Left lung (tissue), 4 donors: ENCODE measurements at regions not wholly inside any gene's neighbourhood (a gene's known extent, or its start where the extent isn't known, plus 50 kb on each side); places are given as distances from the start of the nearest gene placed in this dataset.

Experiments used
- ATAC-seq: fragments of 200-7000 bp; cut with Tn5 transposase; one replicate; pipeline ENCODE4 v1.9.1; 2020; ENCODE audit warnings: moderate library complexity
- DNase-seq, 4 donors: peaks; one replicate each; pipeline ENCODE4 v3.0.0-alpha.2; 2013 to 2020
- H3K27ac ChIP-seq, 2 donors: fragments of 200-600 bp; sonication (generic) in 1 of 2; one replicate each; pipeline versions ENCODE4 v1.5.0 to v1.8.0; 2020 to 2021
- H3K27me3 ChIP-seq, 2 donors: fragments of 200-600 bp; sonication (generic) in 1 of 2; one replicate each; pipeline versions ENCODE4 v1.5.0 to v1.8.0; 2020 to 2021
- H3K36me3 ChIP-seq, 2 donors: fragments of 200-600 bp; sonication (generic) in 1 of 2; one replicate each; pipeline versions ENCODE4 v1.5.0 to v1.8.0; 2020 to 2021
- H3K4me1 ChIP-seq, 2 donors: fragments of 200-600 bp; one replicate each; pipeline ENCODE4 v1.8.0; 2021
- H3K4me3 ChIP-seq, 2 donors: fragments of 200-600 bp; sonication (generic) in 1 of 2; one replicate each; pipeline versions ENCODE4 v1.5.0 to v1.8.0; 2020 to 2021; ENCODE audit warnings: mild to moderate bottlenecking in 1 of 2
- H3K9me3 ChIP-seq, 2 donors: fragments of 200-600 bp; sonication (generic) in 1 of 2; one replicate each; pipeline versions ENCODE4 v1.5.0 to v1.8.0; 2020 to 2021
- intact Hi-C, 2 donors: fragments of 100-400 bp; cut with DNase I; formaldehyde crosslinking; loops; one replicate each; pipeline versions ENCODE4 v1.11.2 to v1.14.2; 2022
- TF ChIP-seq, protein P1 (sequence below), 2 donors: fragments of 200-600 bp; sonication (generic) in 1 of 2; IDR thresholded peaks; one replicate each; pipeline versions ENCODE4 v1.5.0 to v1.8.0; 2021; ENCODE audit warnings: antibody characterized with exemption in 2 of 2
- donor health status: DM: no; HTN: yes; CAD: no.
- donor health status: DM: no; HTN: no; CAD: no.

DNA sequence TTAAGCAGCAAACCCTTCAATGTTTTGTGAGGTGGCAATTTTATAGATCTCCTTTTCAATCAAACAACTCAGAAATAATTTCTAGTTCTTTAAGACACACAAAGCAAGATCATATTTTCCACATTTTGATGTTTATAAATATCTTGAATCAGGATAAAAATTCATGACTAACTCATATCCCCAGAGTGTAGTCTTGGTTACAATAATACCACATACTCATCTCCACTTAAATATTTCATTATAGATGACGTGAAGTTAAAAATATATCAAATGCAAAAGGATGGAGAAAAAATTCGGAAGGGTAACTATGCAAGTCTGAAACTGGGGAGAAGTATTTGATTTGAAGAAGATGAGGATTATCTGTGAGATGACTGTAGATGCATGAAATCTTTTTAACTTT is 59.8 kb upstream of the HIVEP1 start:
- DNase-seq: no peak

DNA sequence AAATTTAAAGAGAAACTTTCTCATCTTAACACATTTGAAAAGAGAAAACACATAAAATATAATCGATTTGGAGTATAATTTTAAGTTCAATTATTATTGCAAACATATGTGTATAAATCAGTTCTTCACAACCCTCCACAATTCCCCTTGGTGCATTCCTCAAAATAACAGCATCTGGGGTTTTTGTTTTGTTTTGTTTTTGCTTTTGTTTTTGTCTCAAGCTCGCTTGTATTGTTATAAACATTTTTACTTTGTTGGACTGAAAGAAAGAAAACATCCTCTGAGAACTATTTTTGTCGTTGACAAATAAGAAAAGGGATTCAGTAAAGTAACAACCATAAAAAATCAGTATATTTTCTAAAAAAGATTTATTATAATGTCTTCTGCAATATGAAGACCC is 60.2 kb upstream of the HIVEP1 start:
- TF ChIP-seq, protein P1, sequence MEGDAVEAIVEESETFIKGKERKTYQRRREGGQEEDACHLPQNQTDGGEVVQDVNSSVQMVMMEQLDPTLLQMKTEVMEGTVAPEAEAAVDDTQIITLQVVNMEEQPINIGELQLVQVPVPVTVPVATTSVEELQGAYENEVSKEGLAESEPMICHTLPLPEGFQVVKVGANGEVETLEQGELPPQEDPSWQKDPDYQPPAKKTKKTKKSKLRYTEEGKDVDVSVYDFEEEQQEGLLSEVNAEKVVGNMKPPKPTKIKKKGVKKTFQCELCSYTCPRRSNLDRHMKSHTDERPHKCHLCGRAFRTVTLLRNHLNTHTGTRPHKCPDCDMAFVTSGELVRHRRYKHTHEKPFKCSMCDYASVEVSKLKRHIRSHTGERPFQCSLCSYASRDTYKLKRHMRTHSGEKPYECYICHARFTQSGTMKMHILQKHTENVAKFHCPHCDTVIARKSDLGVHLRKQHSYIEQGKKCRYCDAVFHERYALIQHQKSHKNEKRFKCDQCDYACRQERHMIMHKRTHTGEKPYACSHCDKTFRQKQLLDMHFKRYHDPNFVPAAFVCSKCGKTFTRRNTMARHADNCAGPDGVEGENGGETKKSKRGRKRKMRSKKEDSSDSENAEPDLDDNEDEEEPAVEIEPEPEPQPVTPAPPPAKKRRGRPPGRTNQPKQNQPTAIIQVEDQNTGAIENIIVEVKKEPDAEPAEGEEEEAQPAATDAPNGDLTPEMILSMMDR (IDR thresholded peaks at IDR 0.05): no peak
- no peak for ATAC-seq

More for the DNA sequence above, 59.8 kb upstream of the HIVEP1 start:
- no peaks in the 10 kb centered on the region for H3K27me3 ChIP-seq
- ATAC-seq: no peak
- intact Hi-C loops: no loop called here
- no peak overlapping the region for H3K4me3 ChIP-seq
- H3K9me3 ChIP-seq: peaks cover 0 to 4% of the 10 kb centered on the region in 2 donors
- TF ChIP-seq, protein P1 (IDR thresholded peaks at IDR 0.05): no peak
- H3K36me3 ChIP-seq: no peaks in the 10 kb centered on the region
- H3K27ac ChIP-seq: no peak overlapping the region
- no peaks in the 10 kb centered on the region for H3K4me1 ChIP-seq

DNA sequence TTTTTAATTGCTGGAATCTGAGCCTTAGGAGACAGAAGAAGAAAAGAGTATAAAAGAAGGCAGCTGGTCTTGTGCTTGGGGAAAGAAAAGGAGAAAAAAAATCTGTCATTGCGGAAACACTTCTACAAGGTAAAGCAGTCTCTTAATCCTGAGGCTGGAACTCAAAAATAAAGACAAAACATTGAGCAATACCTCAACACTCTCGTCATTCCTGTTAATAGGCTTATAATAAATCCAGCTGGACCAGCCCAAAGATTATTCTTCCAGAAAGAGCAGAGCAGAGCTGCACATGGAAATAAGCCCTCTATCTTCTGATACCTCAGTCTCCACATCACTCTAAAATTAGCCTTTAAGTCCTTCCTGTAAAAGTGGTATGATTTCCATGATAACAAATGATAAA is 62.0 kb upstream of the HIVEP1 start:
- Histone ChIP-seq H3K36me3 (no peaks in the 10 kb centered on the region), H3K27me3 (no peaks in the 10 kb centered on the region), H3K4me1 (no peaks in the 10 kb centered on the region), H3K27ac (no peak overlapping the region), H3K4me3 (no peak overlapping the region), H3K9me3 (no peaks in the 10 kb centered on the region)
- ATAC-seq (peak; percentile 62), DNase-seq (peak in 1 of 4 donors; percentile 65)
- TF ChIP-seq, protein P1 (IDR thresholded peaks at IDR 0.05): no peak
- intact Hi-C loops: no loop called here

More for the DNA sequence above, 60.2 kb upstream of the HIVEP1 start:
- no peak for DNase-seq
- peaks cover 0 to 3% of the 10 kb centered on the region in 2 donors for H3K9me3 ChIP-seq
- H3K4me1 ChIP-seq: no peaks in the 10 kb centered on the region
- no peak overlapping the region for H3K27ac ChIP-seq
- intact Hi-C loops: no loop called here
- H3K36me3 ChIP-seq: no peaks in the 10 kb centered on the region
- H3K27me3 ChIP-seq: no peaks in the 10 kb centered on the region
- no peak overlapping the region for H3K4me3 ChIP-seq

DNA sequence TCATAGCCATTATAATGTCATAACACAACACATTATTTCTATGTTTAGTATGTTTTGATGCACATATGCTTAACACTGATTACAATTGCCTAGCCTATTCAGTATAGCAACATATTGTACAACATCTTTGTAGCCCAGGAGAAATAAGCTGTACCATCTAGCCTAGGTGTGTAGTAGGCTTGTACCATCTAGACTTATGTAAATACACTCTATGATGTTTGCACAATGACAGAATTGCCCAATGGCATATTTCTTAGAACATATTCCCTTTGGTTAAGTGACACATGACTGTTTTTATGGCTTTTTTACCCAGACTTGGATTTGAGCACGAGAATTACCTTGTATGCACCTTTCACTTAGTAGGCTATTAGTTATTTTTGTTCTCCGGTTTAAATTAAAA is 64.5 kb upstream of the HIVEP1 start:
- intact Hi-C loops: no loop called here
- DNase-seq (no peak), ATAC-seq (peak; percentile 76)
- TF ChIP-seq, protein P1 (IDR thresholded peaks at IDR 0.05): no peak
- Histone ChIP-seq H3K9me3 (no peaks in the 10 kb centered on the region), H3K27ac (no peak overlapping the region), H3K36me3 (no peaks in the 10 kb centered on the region), H3K4me1 (no peaks in the 10 kb centered on the region), H3K27me3 (no peaks in the 10 kb centered on the region), H3K4me3 (no peak overlapping the region)

GRCh38 chr6:11947063-11947462 is 65.0 kb upstream of the HIVEP1 start:
- Histone ChIP-seq H3K4me3 (no peak overlapping the region), H3K36me3 (no peaks in the 10 kb centered on the region), H3K9me3 (no peaks in the 10 kb centered on the region), H3K4me1 (no peaks in the 10 kb centered on the region), H3K27me3 (no peaks in the 10 kb centered on the region), H3K27ac (no peak overlapping the region)
- TF ChIP-seq, protein P1 (IDR thresholded peaks at IDR 0.05): no peak
- DNase-seq: no peak
- no peak for ATAC-seq
- intact Hi-C loops: no loop called here
